OCI-LY7 (cell line): ENCODE measurements at regions not wholly inside any gene's neighbourhood (a gene's known extent, or its start where the extent isn't known, plus 50 kb on each side); places are given as distances from the start of the nearest gene placed in this dataset.
"Not testable (repeated sequence)": the region's sequence is repeated elsewhere in the genome, so short reads cannot be mapped to it uniquely, and the experiment has no call there.

Experiments used
- BruUV-seq: library from RNA; stranded (reverse); fragments of 400-500 nt; replicated peaks from 2 replicates; lab custom pipeline; 2021; lab: Mats Ljungman, UMichigan
- CTCF ChIA-PET: fragments of 300-600 bp; sonication (Branson Sonifier 250); formaldehyde crosslinking; loops from one replicate; lab custom pipeline; 2022; ENCODE audit warnings: antibody characterized with exemption; ENCODE audit not compliant: unreplicated experiment; lab: Charles Lee
- POLR2A ChIA-PET: fragments of 300-600 bp; sonication (Branson Sonifier 250); formaldehyde crosslinking; loops from one replicate; lab custom pipeline; 2022; ENCODE audit warnings: antibody characterized with exemption; lab: Charles Lee
- DNase-seq: peaks from one replicate; pipeline ENCODE4 v3.0.0-alpha.2; 2015; ENCODE audit warnings: low spot score
- H2AFZ ChIP-seq: fragments of 200-600 bp; sonication (generic), shearing (Covaris generic); 2 replicates; pipeline ENCODE4 v1.6.1; 2014; ENCODE audit warnings: mild to moderate bottlenecking, antibody characterized with exemption, low read length, moderate library complexity
- H3K27ac ChIP-seq: fragments of 200-600 bp; sonication (generic); 2 replicates; pipeline ENCODE4 v1.5.1; 2014; ENCODE audit warnings: mixed run types, low read depth, mild to moderate bottlenecking, moderate library complexity, low read length, inconsistent platforms; ENCODE audit not compliant: poor library complexity, severe bottlenecking
- H3K36me3 ChIP-seq: fragments of 200-600 bp; sonication (generic); 2 replicates; pipeline ENCODE4 v1.6.1; 2014; ENCODE audit warnings: mild to moderate bottlenecking, antibody characterized with exemption, low read length, moderate library complexity, mixed read lengths; ENCODE audit not compliant: insufficient read depth
- H3K4me1 ChIP-seq: fragments of 200-600 bp; sonication (generic); 2 replicates; pipeline ENCODE4 v1.5.1; 2014; ENCODE audit warnings: mild to moderate bottlenecking, low read length; ENCODE audit not compliant: insufficient read depth, poor library complexity, severe bottlenecking
- H3K4me2 ChIP-seq: fragments of 200-600 bp; sonication (generic); 2 replicates; pipeline ENCODE4 v1.6.1; 2014; ENCODE audit warnings: mild to moderate bottlenecking, low read length
- H3K4me3 ChIP-seq: fragments of 200-600 bp; sonication (generic); 2 replicates; pipeline ENCODE4 v1.5.1; 2014; ENCODE audit warnings: mild to moderate bottlenecking, low read depth, low read length; ENCODE audit not compliant: poor library complexity, severe bottlenecking
- H3K79me2 ChIP-seq: fragments of 200-600 bp; sonication (generic); 2 replicates; pipeline ENCODE4 v1.6.1; 2016; ENCODE audit warnings: low read depth, mild to moderate bottlenecking, low read length, moderate library complexity, mixed read lengths; ENCODE audit not compliant: insufficient read depth
- H3K9me2 ChIP-seq: fragments of 200-600 bp; sonication (generic); 2 replicates; pipeline ENCODE4 v1.6.1; 2016; ENCODE audit warnings: mild to moderate bottlenecking, low read length, mixed read lengths; ENCODE audit not compliant: insufficient read depth
- H3K9me3 ChIP-seq: fragments of 200-600 bp; sonication (generic); 2 replicates; pipeline ENCODE4 v1.6.1; 2014; ENCODE audit warnings: mild to moderate bottlenecking, mixed run types, low read length, mixed read lengths
- H4K20me1 ChIP-seq: fragments of 200-600 bp; sonication (generic); 2 replicates; pipeline ENCODE4 v1.6.1; 2014; ENCODE audit warnings: mild to moderate bottlenecking, antibody characterized with exemption, low read length, moderate library complexity, mixed read lengths; ENCODE audit not compliant: insufficient read depth
- CTCF ChIP-seq: fragments of 200-600 bp; sonication (generic); conservative IDR thresholded peaks from 2 replicates; pipeline ENCODE4 v1.5.1; 2014; ENCODE audit warnings: mild to moderate bottlenecking, antibody characterized with exemption, low read length, moderate library complexity, mixed read lengths
- EZH2phosphoT487 ChIP-seq: fragments of 200-600 bp; sonication (generic); IDR thresholded peaks from 2 replicates; pipeline ENCODE4 v1.6.1; 2018; ENCODE audit warnings: low read depth, borderline replicate concordance, mild to moderate bottlenecking, mixed run types, antibody characterized with exemption, low read length, moderate library complexity, mixed read lengths
- intact Hi-C: fragments of 100-400 bp; cut with micrococcal nuclease; formaldehyde crosslinking; loops from one replicate; pipeline ENCODE4 v1.10.0; 2022; ENCODE audit not compliant: unreplicated experiment

- H3K36me3 ChIP-seq, result no peaks in the 10 kb centered on the region
- H2AFZ ChIP-seq, result no peak overlapping the region
Measured at GRCh38 chr21:23809573-23809972, 1797.7 kb downstream of the MRPL39 start.

GRCh38 chr21:23806966-23807548, 1800.2 kb downstream of the MRPL39 start:
- H2AFZ ChIP-seq, BruUV-seq, DNase-seq, H3K4me3 ChIP-seq, H3K79me2 ChIP-seq, H4K20me1 ChIP-seq, H3K36me3 ChIP-seq, H3K4me1 ChIP-seq, H3K27ac ChIP-seq, H3K4me2 ChIP-seq, POLR2A ChIA-PET, intact Hi-C loops, H3K9me2 ChIP-seq, CTCF ChIA-PET: not testable (repeated sequence)
- 0 out of 2 replicates have a peak, but pooled peaks cover 19% of the 10 kb centered on the region for H3K9me3 ChIP-seq

More at GRCh38 chr21:23809573-23809972, 1797.7 kb downstream of the MRPL39 start:
- H4K20me1 ChIP-seq, result no peaks in the 10 kb centered on the region
- H3K4me2 ChIP-seq, result no peak overlapping the region
- H3K9me2 ChIP-seq, result no peaks in the 10 kb centered on the region
- H3K4me1 ChIP-seq, result no peaks in the 10 kb centered on the region
- no peak overlapping the region for H3K27ac ChIP-seq
- no peaks in the 10 kb centered on the region for H3K79me2 ChIP-seq
- intact Hi-C loops, result no loop called here
- BruUV-seq, result no TSS peak
- ChIA-PET POLR2A (no interaction called here), CTCF (no interaction called here)
- no peak for DNase-seq
- 0 out of 2 replicates have a peak, but pooled peaks cover 14% of the 10 kb centered on the region for H3K9me3 ChIP-seq
- no peak overlapping the region for H3K4me3 ChIP-seq
- no peak for TF ChIP-seq EZH2phosphoT487
- no peak for TF ChIP-seq CTCF

- H3K9me2 ChIP-seq, result no peaks in the 10 kb centered on the region
- no peaks in the 10 kb centered on the region for H3K4me1 ChIP-seq
- CTCF ChIA-PET, result no interaction called here
- no peaks in the 10 kb centered on the region for H3K79me2 ChIP-seq
- H3K36me3 ChIP-seq, result no peaks in the 10 kb centered on the region
- intact Hi-C loops, result no loop called here
- no peak overlapping the region for H2AFZ ChIP-seq
- H3K27ac ChIP-seq, result no peak overlapping the region
- TF ChIP-seq CTCF, result no peak
- no peak for TF ChIP-seq EZH2phosphoT487
- POLR2A ChIA-PET, result no interaction called here
- no peaks in the 10 kb centered on the region for H4K20me1 ChIP-seq
- H3K4me3 ChIP-seq, result no peak overlapping the region
- no peak overlapping the region for H3K4me2 ChIP-seq
- DNase-seq, result no peak
- no TSS peak for BruUV-seq
- H3K9me3 ChIP-seq, result 0 out of 2 replicates have a peak, but pooled peaks cover 22% of the 10 kb centered on the region
Measured at GRCh38 chr21:23804866-23805265, 1802.4 kb downstream of the MRPL39 start.
